ENCODE measurements at regions not wholly inside any gene's neighbourhood (a gene's known extent, or its start where the extent isn't known, plus 50 kb on each side); places are given as distances from the start of the nearest gene placed in this dataset.

- DNase-seq (ENCODE audit: low read depth in 4 of 4, low spot score in 3 of 4) = no peak
These were observed 179.4 kb upstream of the ADRA1B start for GRCh38 chr5:159736844-159737243.

- DNase-seq (ENCODE audit: low read depth in 4 of 4, low spot score in 3 of 4) = no peak
These were observed 179.0 kb upstream of the ADRA1B start for GRCh38 chr5:159737263-159737662.

GRCh38 chr5:159741829-159742322, 174.4 kb upstream of the ADRA1B start:
- DNase-seq (ENCODE audit: low read depth in 4 of 4, low spot score in 3 of 4) = no peak

DNA sequence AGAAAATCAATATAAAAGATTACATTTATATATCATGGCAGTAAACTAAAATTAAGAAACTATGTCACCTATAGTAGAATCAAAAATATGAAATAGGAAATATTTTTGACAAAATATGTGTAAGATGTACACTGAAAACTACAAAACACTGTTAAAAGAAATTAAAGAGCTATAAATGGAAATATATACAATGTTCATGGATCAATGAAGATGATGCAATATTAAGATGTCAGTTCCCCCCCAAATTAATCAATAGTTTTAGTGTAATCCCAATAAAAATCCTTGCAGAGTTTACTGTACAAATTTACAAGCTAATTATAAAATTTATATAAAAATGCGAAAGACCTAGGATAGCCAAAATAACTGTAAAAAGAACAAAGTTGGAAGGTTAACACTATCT, 173.0 kb upstream of the ADRA1B start:
- DNase-seq (ENCODE audit: low read depth in 4 of 4, low spot score in 3 of 4) = no peak

GRCh38 chr5:159746707-159747106, 169.6 kb upstream of the ADRA1B start:
- DNase-seq (ENCODE audit: low read depth in 4 of 4, low spot score in 3 of 4) = no peak

DNA sequence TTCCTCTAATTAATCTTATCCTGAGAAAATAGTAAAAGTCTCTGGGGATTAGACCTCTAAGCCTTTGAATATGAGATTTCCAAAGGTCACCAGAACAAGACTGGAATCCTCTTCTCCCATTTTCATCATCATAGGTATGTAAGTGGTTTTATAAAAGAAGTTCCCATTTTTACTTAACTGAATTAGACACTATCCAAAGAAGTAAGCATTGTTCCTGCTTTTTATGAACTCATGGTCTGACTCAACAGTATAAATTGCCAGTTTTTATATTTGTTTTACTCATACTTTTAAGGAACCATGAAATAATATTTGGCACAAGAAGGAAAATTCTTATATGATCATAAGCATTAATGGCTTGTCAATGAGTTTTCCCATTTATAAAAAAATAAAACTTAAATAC, 167.1 kb upstream of the ADRA1B start:
- no peak for DNase-seq (ENCODE audit: low read depth in 4 of 4, low spot score in 3 of 4)

- no peak for DNase-seq (ENCODE audit: low read depth in 4 of 4, low spot score in 3 of 4)
These were observed 166.1 kb upstream of the ADRA1B start for GRCh38 chr5:159750226-159750625.

- no peak for DNase-seq (ENCODE audit: low read depth in 4 of 4, low spot score in 3 of 4)
These were observed 164.8 kb upstream of the ADRA1B start for GRCh38 chr5:159751459-159751858.

- no peak for DNase-seq (ENCODE audit: low read depth in 4 of 4, low spot score in 3 of 4)
These were observed 163.5 kb upstream of the ADRA1B start for GRCh38 chr5:159752622-159753275.

DNA sequence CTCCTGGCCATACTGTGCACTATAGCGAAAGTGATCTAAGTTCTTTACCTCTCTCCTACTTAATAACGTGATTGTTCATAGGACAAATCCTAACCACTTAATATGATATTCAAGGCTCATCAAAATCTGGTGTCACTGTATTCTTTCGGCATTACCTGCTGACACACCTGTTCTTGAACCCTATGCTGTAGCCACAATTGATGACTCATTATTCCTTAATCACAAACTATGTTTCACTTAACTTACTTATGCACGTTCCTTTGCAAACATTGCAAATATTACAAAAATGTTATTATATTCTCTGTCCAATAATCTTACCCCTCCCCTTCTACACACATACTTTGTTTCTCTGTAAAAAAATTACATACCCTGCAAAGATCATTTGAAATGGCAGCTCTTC, 158.1 kb upstream of the ADRA1B start:
- DNase-seq (ENCODE audit: low read depth in 4 of 4, low spot score in 3 of 4) = no peak

GRCh38 chr5:159759791-159760290, 156.4 kb upstream of the ADRA1B start:
- no peak for DNase-seq (ENCODE audit: low read depth in 4 of 4, low spot score in 3 of 4)

- DNase-seq (ENCODE audit: low read depth in 4 of 4, low spot score in 3 of 4) = no peak
These were observed 153.4 kb upstream of the ADRA1B start for GRCh38 chr5:159762921-159763320.

DNA sequence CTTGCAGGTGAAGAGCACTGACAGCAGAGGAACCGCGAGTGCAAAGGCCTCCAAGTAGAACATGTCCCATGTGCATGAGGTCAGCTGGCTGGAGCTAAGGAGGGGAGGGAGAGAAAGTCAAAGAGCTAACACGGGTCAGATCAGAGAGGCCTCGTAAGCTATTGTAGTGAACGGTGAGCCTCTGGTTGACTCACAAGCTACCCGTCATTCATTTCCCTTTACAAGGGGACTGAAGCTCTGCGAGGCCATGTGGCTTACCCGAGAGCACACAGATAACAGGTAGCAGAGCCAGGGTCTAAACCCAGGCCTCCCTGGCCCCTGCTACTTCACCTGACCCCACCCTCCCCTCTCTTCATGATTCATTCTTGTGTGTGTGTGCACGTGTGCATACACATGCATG, 152.7 kb upstream of the ADRA1B start:
- no peak for DNase-seq (ENCODE audit: low read depth in 4 of 4, low spot score in 3 of 4)

DNA sequence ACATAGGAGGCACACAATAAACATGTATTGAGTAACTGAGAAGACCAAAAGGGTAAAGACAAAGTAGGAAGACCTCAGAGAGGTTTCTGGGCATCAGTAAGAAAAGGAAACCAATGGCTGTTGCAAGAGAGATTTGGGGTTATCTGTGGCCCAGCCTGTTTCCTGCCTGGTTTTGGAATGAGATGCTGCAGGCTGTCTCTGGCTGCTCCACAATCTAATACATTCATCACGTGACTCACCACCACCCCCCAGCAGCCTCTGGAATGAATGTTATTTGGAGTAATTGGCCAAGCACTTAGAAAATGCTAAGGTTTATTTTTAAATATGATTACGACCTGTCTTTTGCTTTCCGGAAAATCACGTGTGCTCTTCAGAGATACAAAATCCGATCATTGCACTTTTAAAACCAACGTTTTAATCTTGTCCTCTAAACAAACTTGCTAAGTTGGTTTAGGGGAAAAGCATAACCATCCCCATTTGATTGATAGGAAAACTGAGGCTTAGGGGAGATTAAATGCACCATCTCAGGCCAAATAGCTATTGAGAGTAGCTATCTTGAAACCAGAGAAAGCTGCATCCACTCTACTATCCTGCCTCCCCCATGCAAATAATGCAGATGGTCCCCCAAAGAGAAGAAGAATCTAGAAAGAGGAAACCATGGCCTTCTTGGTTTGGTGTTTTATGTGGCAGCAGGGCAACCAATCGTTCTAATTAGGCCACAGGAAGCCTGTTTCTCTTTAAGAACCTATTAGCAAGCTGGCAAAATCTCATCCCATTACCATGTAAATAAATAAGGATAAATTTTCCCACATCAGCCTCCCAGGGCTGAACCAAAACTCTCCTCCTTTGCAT, 151.8 kb upstream of the ADRA1B start:
- no peak for DNase-seq (ENCODE audit: low read depth in 4 of 4, low spot score in 3 of 4)

DNA sequence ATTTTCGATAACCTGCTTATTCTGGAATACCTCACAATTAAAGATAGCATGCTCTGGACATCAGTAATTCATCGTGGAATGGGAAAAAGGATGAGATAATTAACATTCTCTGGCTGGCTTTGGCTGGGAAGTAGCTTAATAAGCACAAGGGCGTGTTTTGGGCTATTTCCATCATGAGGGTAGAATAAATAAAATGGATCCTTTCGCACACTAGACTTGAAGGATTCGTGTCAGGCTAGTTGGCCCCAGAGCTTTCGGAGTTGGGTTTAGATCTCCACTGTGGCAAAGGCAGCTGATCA, 151.2 kb upstream of the ADRA1B start:
- no peak for DNase-seq (ENCODE audit: low read depth in 4 of 4, low spot score in 3 of 4)

DNA sequence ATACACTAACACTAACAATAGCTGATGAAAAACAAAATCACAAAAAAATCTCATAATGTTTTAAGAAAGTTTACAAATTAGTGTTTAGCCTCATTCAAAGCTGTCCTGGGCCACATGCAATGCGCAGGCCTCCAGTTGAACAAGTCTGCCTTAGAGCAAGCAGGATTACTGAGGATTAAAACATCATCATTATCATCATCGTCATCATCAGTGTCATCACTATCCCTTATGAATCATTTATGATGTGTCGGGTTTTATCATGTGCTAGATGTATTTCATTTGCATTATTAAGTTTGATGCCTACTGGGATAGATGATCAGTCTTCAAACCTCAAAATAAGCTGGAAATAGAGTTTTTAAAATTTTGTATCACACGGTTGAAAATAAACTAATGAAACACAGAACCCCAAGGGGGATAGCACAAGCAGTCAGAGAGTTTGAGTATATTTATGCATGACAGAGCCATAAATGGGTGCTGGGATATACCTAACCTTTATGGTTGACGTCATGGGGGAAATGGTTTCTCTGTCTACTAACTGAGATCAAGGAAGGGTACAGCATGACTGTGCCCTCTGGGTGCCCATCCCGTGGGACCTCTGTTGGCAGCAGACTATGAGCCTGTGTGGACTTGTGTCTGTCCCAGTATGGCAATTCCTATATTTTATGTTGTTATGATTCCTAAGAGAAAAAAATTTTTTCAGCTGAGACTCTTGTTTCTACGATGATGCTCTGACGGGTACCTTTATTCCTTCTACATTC, 150.3 kb upstream of the ADRA1B start:
- DNase-seq (ENCODE audit: low read depth in 4 of 4, low spot score in 3 of 4) = no peak

DNA sequence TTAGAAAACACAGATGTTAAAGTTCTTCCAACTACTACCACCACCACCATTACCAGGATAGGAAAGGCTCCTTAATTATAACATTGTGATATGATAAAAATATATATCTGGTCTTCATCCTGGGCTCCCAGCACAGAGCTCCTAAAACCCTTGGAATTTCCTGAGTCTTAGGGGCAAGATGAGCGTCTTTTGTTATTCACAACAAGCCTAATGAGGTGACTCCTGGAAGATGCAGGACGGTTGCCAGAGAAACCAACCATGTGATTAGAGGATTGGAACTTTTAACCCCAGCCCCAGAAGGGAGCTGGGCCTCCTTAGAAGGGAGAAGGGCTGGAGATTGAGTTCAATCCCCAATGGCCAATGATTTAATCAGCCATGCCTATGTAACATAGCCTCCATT, 148.0 kb upstream of the ADRA1B start:
- DNase-seq (ENCODE audit: low read depth in 4 of 4, low spot score in 3 of 4) = no peak

- DNase-seq (ENCODE audit: low read depth in 4 of 4, low spot score in 3 of 4) = no peak
These were observed 143.6 kb upstream of the ADRA1B start for GRCh38 chr5:159772698-159773061.

DNA sequence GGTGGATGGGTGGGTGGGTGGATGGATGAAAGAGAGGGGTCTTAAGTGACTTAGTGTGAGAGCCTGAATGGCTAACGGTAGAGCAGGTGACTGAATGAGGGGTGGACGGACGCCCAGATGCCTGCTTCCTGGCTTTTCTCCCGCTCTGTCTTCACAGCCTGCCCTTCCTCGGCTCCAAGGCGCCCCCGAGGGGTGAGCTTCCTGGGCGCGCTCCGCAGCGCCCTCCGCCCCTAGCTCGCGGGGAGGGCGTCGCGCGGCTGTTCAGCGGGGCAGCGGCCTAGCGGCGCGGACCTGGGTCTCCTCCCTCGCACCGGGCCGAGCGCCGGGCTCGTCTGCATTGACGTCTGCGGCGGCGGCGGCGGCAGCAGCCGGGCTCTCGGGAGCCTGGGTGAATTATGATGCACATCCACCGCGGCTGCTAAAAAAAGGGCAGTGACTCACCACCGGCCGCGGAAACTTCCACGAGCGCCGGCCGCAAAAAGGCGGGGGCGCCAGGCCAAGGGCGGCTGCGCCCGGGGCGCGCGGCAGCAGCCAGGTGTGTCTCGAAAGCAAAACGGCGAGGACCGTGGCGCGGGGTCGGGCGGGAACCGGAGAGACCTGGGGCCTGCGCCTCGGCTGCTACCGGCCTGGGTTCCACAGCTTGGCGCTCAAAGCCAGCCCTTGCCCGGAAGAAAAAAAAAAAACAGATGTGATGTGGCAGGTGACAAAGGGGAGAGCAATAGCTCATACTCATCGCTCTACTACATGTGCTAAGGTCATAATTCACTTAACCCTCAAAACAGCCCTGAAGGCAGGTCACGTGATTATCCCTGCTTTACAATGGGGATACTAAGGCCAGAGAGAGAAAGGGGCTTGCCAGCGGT, 143.0 kb upstream of the ADRA1B start:
- peak; percentile 22 to 38 (median 31) for DNase-seq (ENCODE audit: low read depth in 4 of 4, low spot score in 3 of 4)

GRCh38 chr5:159774476-159775031, 141.7 kb upstream of the ADRA1B start:
- no peak for DNase-seq (ENCODE audit: low read depth in 4 of 4, low spot score in 3 of 4)
